ENCODE measurements at regions not wholly inside any gene's neighbourhood (a gene's known extent, or its start where the extent isn't known, plus 50 kb on each side); places are given as distances from the start of the nearest gene placed in this dataset.

DNA sequence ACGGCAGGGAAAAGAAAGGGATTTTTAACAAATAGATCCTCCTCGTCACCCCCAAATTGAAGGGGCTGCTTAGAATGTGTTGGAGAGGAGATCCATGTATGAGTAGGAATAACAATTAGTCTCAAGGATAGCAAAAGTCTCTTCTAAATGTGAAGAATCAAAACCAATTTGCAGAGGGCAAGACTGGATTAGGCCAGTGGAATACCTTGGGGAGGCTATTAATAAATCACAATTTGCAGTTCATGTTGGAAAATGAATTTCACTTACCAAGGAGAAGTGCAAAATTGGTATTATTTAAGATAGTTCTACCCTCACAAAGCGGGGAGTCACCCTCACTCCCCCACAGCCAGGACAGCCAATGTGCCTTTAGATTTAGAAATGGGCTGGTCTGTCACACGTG, 299.8 kb upstream of the SLC30A5 start:
- intact Hi-C loops (cut with DNase I), result loop anchor here in 1 of 2 donors (10.0 kb wide), 1 partner anchor 79 kb away; no protein-coding TSS in a partner anchor
- TF ChIP-seq, protein P1, sequence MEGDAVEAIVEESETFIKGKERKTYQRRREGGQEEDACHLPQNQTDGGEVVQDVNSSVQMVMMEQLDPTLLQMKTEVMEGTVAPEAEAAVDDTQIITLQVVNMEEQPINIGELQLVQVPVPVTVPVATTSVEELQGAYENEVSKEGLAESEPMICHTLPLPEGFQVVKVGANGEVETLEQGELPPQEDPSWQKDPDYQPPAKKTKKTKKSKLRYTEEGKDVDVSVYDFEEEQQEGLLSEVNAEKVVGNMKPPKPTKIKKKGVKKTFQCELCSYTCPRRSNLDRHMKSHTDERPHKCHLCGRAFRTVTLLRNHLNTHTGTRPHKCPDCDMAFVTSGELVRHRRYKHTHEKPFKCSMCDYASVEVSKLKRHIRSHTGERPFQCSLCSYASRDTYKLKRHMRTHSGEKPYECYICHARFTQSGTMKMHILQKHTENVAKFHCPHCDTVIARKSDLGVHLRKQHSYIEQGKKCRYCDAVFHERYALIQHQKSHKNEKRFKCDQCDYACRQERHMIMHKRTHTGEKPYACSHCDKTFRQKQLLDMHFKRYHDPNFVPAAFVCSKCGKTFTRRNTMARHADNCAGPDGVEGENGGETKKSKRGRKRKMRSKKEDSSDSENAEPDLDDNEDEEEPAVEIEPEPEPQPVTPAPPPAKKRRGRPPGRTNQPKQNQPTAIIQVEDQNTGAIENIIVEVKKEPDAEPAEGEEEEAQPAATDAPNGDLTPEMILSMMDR (IDR thresholded peaks at IDR 0.05), result no peak
- ATAC-seq, result no peak
- Histone ChIP-seq H3K4me3 (no peak overlapping the region), H3K9me3 (no peaks in the 10 kb centered on the region), H3K4me1 (peaks cover 3% of the 10 kb centered on the region), H3K27ac (no peak overlapping the region), H3K27me3 (ENCODE audit: insufficient read depth in 3 of 3, low read length in 2 of 3) (no peaks in the 10 kb centered on the region), H3K36me3 (ENCODE audit: insufficient read depth in 1 of 2, low read depth in 1 of 2) (no peaks in the 10 kb centered on the region)
- 66 to 82% (median 71%) methylated on average over 4 of the region's 4 CpGs for WGBS, 3 donors
- DNase-seq, result no peak

DNA sequence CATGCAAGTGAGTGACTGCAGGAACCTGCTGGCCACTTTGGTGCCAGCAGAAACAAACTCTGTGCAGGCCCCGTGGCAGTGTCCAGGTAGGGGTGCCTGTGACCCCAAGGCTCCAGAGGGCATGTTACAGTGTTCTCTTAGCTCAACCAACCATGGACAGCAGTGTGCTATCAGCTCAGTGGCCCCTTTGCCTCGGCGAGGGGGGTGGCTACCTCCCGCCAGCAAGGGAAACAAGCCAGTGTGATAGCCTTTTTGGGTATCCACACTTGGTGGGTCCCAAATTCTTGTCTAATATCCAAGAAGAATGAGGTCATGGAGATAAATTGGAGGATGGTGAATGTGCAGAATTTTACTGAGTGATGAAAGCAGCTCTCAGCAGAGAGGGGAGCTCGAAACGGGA, 298.6 kb upstream of the SLC30A5 start:
- H3K4me1 ChIP-seq, result peaks cover 14% of the 10 kb centered on the region
- DNase-seq, result no peak
- no peak overlapping the region for H3K4me3 ChIP-seq
- intact Hi-C loops (cut with DNase I), result loop anchor here in 1 of 2 donors (10.0 kb wide), 1 partner anchor 80 kb away; no protein-coding TSS in a partner anchor
- H3K9me3 ChIP-seq, result no peaks in the 10 kb centered on the region
- TF ChIP-seq, protein P1 (IDR thresholded peaks at IDR 0.05), result no peak
- H3K27ac ChIP-seq, result no peak overlapping the region
- WGBS, 3 donors, result 68 to 77% (median 74%) methylated on average over 6 of the region's 6 CpGs
- no peaks in the 10 kb centered on the region for H3K36me3 ChIP-seq (ENCODE audit: insufficient read depth in 1 of 2, low read depth in 1 of 2)
- no peaks in the 10 kb centered on the region for H3K27me3 ChIP-seq (ENCODE audit: insufficient read depth in 3 of 3, low read length in 2 of 3)
- ATAC-seq, result no peak

DNA sequence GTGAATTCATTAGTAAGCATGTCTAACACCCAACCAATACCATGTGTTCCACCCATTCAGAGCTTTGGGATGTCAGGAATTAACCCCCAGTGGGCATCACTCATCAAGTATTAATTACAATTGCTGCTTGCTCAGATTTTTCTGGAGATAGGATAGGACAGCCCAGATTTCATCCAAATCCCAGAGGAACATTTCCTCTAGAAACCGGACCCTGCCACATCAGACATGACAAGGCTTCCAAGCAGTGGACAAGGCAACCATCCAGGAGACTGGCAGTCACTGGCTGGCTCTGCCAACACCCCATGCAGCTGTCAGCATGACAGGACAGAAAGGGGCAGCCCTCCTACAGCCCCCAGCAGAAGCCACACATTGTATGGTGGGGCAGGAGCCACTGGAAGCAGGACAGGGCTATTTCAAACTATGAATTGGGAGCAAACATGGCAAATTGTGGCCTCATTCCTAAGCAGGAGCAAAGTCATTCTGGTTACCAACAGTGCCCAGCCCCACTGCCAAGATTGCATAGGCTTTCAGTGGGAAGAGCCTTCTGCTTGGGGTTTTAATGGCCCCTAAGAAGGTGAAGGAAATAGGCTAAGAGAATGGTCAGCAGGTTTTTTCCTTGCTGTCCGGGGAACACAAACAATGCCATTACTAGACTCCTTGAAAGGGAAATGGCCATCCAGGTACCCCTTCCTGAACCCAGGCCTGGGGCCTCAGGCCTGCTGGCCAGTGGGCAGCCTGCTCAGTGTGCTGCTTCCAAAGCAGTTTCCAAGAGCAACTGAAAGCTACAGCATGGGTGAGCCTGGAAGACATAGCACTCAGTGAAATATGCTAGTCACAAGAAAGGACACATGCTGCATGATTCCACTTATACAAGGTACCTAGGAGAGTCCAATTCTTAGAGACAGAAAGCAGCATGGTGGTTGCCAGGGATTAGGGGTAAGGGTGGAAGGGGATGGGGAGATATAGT, 294.7 kb upstream of the SLC30A5 start:
- Histone ChIP-seq H3K36me3 (ENCODE audit: insufficient read depth in 1 of 2, low read depth in 1 of 2) (no peaks in the 10 kb centered on the region), H3K9me3 (no peaks in the 10 kb centered on the region), H3K27me3 (ENCODE audit: insufficient read depth in 3 of 3, low read length in 2 of 3) (no peaks in the 10 kb centered on the region), H3K4me3 (no peak overlapping the region), H3K27ac (peak overlapping the region; percentile 91), H3K4me1 (peaks cover 43% of the 10 kb centered on the region)
- WGBS, 3 donors, result 28 to 38% (median 28%) methylated on average over 2 of the region's 2 CpGs
- ATAC-seq (peak; percentile 76 to 84 (median 78)), DNase-seq (peak; percentile 55 to 69)
- TF ChIP-seq, protein P1 (IDR thresholded peaks at IDR 0.05), result no peak
- intact Hi-C loops (cut with DNase I), result loop anchor here in 1 of 2 donors (10.0 kb wide), 1 partner anchor 84 kb away; no protein-coding TSS in a partner anchor

DNA sequence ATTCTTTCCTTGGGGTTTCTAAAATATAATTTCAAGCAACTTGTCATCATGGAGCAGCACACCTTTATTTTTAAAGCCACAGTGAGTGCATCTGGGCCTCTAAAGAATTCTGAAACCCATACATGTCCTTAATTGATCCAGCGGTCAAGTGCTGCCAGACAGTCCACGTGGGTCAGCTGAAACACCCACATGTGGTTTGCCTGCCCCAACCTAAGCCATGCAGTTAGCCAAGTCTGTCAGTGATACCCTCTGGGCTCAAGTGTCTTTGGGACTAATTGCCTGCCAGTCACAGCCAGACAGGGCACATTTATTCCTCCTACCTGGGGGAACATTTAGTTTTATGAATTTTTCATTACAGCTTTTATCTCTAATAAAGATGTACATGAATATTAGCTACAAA, 291.4 kb upstream of the SLC30A5 start:
- intact Hi-C loops (cut with DNase I), result loop anchor here (2.0 to 10.0 kb wide), 6 partner anchors 55 to 514 kb away; no protein-coding TSS in a partner anchor
- peak; percentile 35 to 53 for DNase-seq
- Histone ChIP-seq H3K36me3 (ENCODE audit: insufficient read depth in 1 of 2, low read depth in 1 of 2) (no peaks in the 10 kb centered on the region), H3K4me3 (peak overlapping the region; percentile 1), H3K27me3 (ENCODE audit: insufficient read depth in 3 of 3, low read length in 2 of 3) (no peaks in the 10 kb centered on the region), H3K27ac (peak overlapping the region; percentile 81), H3K4me1 (peaks cover 50% of the 10 kb centered on the region), H3K9me3 (peaks cover 12% of the 10 kb centered on the region)
- TF ChIP-seq, protein P1 (IDR thresholded peaks at IDR 0.05), result no peak
- ATAC-seq, result peak; percentile 63 to 73 (median 66)
- WGBS, 3 donors, result 26 to 36% (median 30%) methylated on average over 2 of the region's 2 CpGs
